ENCODE measurements at regions not wholly inside any gene's neighbourhood (a gene's known extent, or its start where the extent isn't known, plus 50 kb on each side); places are given as distances from the start of the nearest gene placed in this dataset.

DNA sequence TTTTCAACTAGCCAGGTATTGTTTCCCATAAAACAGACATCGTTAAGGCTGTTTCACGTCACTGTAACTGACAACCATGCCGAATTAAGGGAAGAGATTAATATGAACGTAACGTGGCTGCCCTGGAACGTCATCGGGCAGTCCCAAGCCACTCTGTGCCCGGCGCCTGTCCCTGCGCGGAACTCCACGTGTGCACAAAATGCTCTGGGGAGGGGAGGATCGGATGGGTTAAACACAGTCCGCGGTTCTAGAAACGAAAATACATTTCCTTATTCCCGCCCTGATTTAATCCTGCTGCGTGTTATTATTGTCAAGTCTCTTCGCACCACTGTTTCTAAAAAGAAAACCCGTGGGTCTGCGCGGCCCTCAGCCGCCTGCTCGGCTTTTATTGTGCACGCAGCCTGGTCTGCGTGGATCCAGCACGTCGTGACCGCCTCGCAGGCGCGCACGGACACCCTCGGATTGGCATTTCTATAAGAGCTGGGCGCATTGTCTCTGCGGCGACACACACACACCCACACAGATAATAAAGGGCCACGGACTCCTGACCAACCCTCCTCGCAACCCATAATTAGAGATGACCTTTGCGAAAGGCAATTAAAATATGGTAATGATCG, 69.6 kb upstream of the BCOR start:
- Histone ChIP-seq H3K27ac (ENCODE audit: low read length) (no peak overlapping the region), H3K9ac (ENCODE audit: low read length) (peak overlapping the region; percentile 44), H3K4me2 (ENCODE audit: low read length) (no peak overlapping the region), H2AFZ (ENCODE audit: low read depth, low read length) (no peak overlapping the region), H3F3A (ENCODE audit: insufficient read depth, low read length, poor library complexity, severe bottlenecking) (no peaks in the 10 kb centered on the region), H3K79me2 (replicated peaks; ENCODE audit: insufficient read depth, low read length) (no peaks in the 10 kb centered on the region), H3K4me3 (ENCODE audit: low read length) (peak overlapping the region; percentile 49), H3K9me2 (ENCODE audit: insufficient read depth, low read length) (no peaks in the 10 kb centered on the region), H3K9me3 (ENCODE audit: low read length) (no peaks in the 10 kb centered on the region), H3K27me3 (ENCODE audit: insufficient read depth, low read depth, low read length) (peaks cover 24% of the 10 kb centered on the region), H3K36me3 (ENCODE audit: insufficient read depth, low read length) (no peaks in the 10 kb centered on the region), H4K20me1 (ENCODE audit: insufficient read depth) (no peaks in the 10 kb centered on the region)
- TF ChIP-seq, protein P1, sequence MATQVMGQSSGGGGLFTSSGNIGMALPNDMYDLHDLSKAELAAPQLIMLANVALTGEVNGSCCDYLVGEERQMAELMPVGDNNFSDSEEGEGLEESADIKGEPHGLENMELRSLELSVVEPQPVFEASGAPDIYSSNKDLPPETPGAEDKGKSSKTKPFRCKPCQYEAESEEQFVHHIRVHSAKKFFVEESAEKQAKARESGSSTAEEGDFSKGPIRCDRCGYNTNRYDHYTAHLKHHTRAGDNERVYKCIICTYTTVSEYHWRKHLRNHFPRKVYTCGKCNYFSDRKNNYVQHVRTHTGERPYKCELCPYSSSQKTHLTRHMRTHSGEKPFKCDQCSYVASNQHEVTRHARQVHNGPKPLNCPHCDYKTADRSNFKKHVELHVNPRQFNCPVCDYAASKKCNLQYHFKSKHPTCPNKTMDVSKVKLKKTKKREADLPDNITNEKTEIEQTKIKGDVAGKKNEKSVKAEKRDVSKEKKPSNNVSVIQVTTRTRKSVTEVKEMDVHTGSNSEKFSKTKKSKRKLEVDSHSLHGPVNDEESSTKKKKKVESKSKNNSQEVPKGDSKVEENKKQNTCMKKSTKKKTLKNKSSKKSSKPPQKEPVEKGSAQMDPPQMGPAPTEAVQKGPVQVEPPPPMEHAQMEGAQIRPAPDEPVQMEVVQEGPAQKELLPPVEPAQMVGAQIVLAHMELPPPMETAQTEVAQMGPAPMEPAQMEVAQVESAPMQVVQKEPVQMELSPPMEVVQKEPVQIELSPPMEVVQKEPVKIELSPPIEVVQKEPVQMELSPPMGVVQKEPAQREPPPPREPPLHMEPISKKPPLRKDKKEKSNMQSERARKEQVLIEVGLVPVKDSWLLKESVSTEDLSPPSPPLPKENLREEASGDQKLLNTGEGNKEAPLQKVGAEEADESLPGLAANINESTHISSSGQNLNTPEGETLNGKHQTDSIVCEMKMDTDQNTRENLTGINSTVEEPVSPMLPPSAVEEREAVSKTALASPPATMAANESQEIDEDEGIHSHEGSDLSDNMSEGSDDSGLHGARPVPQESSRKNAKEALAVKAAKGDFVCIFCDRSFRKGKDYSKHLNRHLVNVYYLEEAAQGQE (IDR thresholded peaks at IDR 0.05; ENCODE audit: borderline replicate concordance), result no peak
- TF ChIP-seq SMC3 (conservative IDR thresholded peaks at IDR 0.05; ENCODE audit: poor library complexity) (no peak), EP300 (conservative IDR thresholded peaks at IDR 0.05; ENCODE audit: poor library complexity, severe bottlenecking) (no peak), TAF1 (IDR thresholded peaks at IDR 0.05; ENCODE audit: low read depth) (no peak), EZH2 (IDR thresholded peaks at IDR 0.05; ENCODE audit: borderline replicate concordance, insufficient read depth, low read length, poor library complexity, severe bottlenecking) (no peak), RAD21 (conservative IDR thresholded peaks at IDR 0.05) (no peak), MXI1 (conservative IDR thresholded peaks at IDR 0.05; ENCODE audit: poor library complexity, severe bottlenecking) (no peak), POLR2AphosphoS5 (IDR thresholded peaks at IDR 0.05) (no peak)
- TF ChIP-seq, protein P2, sequence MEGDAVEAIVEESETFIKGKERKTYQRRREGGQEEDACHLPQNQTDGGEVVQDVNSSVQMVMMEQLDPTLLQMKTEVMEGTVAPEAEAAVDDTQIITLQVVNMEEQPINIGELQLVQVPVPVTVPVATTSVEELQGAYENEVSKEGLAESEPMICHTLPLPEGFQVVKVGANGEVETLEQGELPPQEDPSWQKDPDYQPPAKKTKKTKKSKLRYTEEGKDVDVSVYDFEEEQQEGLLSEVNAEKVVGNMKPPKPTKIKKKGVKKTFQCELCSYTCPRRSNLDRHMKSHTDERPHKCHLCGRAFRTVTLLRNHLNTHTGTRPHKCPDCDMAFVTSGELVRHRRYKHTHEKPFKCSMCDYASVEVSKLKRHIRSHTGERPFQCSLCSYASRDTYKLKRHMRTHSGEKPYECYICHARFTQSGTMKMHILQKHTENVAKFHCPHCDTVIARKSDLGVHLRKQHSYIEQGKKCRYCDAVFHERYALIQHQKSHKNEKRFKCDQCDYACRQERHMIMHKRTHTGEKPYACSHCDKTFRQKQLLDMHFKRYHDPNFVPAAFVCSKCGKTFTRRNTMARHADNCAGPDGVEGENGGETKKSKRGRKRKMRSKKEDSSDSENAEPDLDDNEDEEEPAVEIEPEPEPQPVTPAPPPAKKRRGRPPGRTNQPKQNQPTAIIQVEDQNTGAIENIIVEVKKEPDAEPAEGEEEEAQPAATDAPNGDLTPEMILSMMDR (IDR thresholded peaks at IDR 0.05; ENCODE audit: poor library complexity, severe bottlenecking), result no peak

DNA sequence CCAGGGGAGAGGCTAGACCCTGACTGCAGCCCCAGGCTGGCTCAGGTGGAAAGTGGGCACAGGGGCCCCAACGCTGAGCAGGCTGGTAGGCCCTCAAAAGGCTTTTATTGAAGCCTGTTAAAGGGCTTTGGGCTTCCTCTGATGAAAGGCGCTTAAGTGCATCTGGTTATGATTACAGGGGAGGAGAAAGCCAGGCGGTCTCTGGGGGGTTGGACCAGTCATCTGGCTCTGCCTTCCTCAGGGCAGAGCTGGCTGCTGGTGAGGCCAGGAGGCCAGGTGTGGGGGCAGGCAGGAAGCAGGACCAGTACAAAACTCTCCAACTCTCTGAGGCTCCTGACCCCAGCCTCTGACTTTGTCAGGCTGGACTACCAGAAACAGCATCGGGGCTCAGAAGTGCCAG, 68.8 kb upstream of the BCOR start:
- H3K9ac ChIP-seq (ENCODE audit: low read length), result no peak overlapping the region
- no peak overlapping the region for H3K4me3 ChIP-seq (ENCODE audit: low read length)
- H3K9me3 ChIP-seq (ENCODE audit: low read length), result no peaks in the 10 kb centered on the region
- TF ChIP-seq EZH2 (IDR thresholded peaks at IDR 0.05; ENCODE audit: borderline replicate concordance, insufficient read depth, low read length, poor library complexity, severe bottlenecking) (no peak), MXI1 (conservative IDR thresholded peaks at IDR 0.05; ENCODE audit: poor library complexity, severe bottlenecking) (no peak), POLR2AphosphoS5 (IDR thresholded peaks at IDR 0.05) (no peak), TAF1 (IDR thresholded peaks at IDR 0.05; ENCODE audit: low read depth) (no peak), EP300 (conservative IDR thresholded peaks at IDR 0.05; ENCODE audit: poor library complexity, severe bottlenecking) (no peak), RAD21 (conservative IDR thresholded peaks at IDR 0.05) (no peak), SMC3 (conservative IDR thresholded peaks at IDR 0.05; ENCODE audit: poor library complexity) (no peak)
- TF ChIP-seq, protein P2 (IDR thresholded peaks at IDR 0.05; ENCODE audit: poor library complexity, severe bottlenecking), result no peak
- TF ChIP-seq, protein P1 (IDR thresholded peaks at IDR 0.05; ENCODE audit: borderline replicate concordance), result no peak
- no peak overlapping the region for H3K27ac ChIP-seq (ENCODE audit: low read length)
- H3K4me2 ChIP-seq (ENCODE audit: low read length), result no peak overlapping the region
- no peaks in the 10 kb centered on the region for H3K79me2 ChIP-seq (replicated peaks; ENCODE audit: insufficient read depth, low read length)
- no peak overlapping the region for H2AFZ ChIP-seq (ENCODE audit: low read depth, low read length)
- H3K9me2 ChIP-seq (ENCODE audit: insufficient read depth, low read length), result no peaks in the 10 kb centered on the region
- H4K20me1 ChIP-seq (ENCODE audit: insufficient read depth), result no peaks in the 10 kb centered on the region
- peaks cover 20% of the 10 kb centered on the region for H3K27me3 ChIP-seq (ENCODE audit: insufficient read depth, low read depth, low read length)
- no peaks in the 10 kb centered on the region for H3K36me3 ChIP-seq (ENCODE audit: insufficient read depth, low read length)
- no peaks in the 10 kb centered on the region for H3F3A ChIP-seq (ENCODE audit: insufficient read depth, low read length, poor library complexity, severe bottlenecking)

Data from neural cell (in vitro differentiated cells).